Lung (tissue), 11 donors: ENCODE measurements at regions not wholly inside any gene's neighbourhood (a gene's known extent, or its start where the extent isn't known, plus 50 kb on each side); places are given as distances from the start of the nearest gene placed in this dataset.

Experiments used
- ATAC-seq: fragments of 200-7000 bp; cut with Tn5 transposase; one replicate; pipeline ENCODE4 v1.9.1; 2020; ENCODE audit warnings: moderate number of reproducible peaks; ENCODE audit not compliant: insufficient read depth, low FRiP score
- DNase-seq, 3 donors: peaks; one replicate each; pipeline ENCODE4 v3.0.0-alpha.2; 2013 to 2017
- H3K27ac ChIP-seq, 2 donors: one replicate each; pipeline ENCODE4 v1.5.1; 2013; ENCODE audit warnings: mild to moderate bottlenecking in 2 of 2, moderate library complexity in 2 of 2, control low read depth in 1 of 2, inconsistent platforms in 1 of 2, low read depth in 1 of 2, low read length in 1 of 2
- H3K27me3 ChIP-seq, 3 donors: one replicate each; pipeline ENCODE4 v1.5.1; 2013; ENCODE audit warnings: low read length in 2 of 3; ENCODE audit not compliant: control insufficient read depth in 3 of 3, insufficient read depth in 3 of 3
- H3K36me3 ChIP-seq, 4 donors: one replicate each; pipeline ENCODE4 v1.5.1; 2013; ENCODE audit warnings: low read length in 4 of 4, mild to moderate bottlenecking in 1 of 4, moderate library complexity in 1 of 4; ENCODE audit not compliant: control insufficient read depth in 4 of 4, insufficient read depth in 4 of 4
- H3K4me1 ChIP-seq, 5 donors: one replicate each; pipeline ENCODE4 v1.5.1; 2013; ENCODE audit warnings: low read length in 5 of 5, mild to moderate bottlenecking in 2 of 5, moderate library complexity in 1 of 5; ENCODE audit not compliant: control insufficient read depth in 5 of 5, insufficient read depth in 5 of 5
- H3K4me3 ChIP-seq: one replicate; pipeline ENCODE4 v1.5.1; 2013; ENCODE audit warnings: mild to moderate bottlenecking, control low read depth, moderate library complexity
- H3K9ac ChIP-seq, 2 donors: one replicate each; pipeline ENCODE4 v1.5.1; 2013; ENCODE audit warnings: low read length in 2 of 2, control low read depth in 1 of 2; ENCODE audit not compliant: insufficient read depth in 1 of 2
- H3K9me3 ChIP-seq, 4 donors: one replicate each; pipeline ENCODE4 v1.5.1; 2013; ENCODE audit warnings: low read length in 3 of 4, mild to moderate bottlenecking in 1 of 4, moderate library complexity in 1 of 4; ENCODE audit not compliant: control insufficient read depth in 4 of 4, insufficient read depth in 3 of 4
- CTCF ChIP-seq: IDR thresholded peaks from 2 replicates; pipeline ENCODE4 v1.5.1; 2012; ENCODE audit warnings: mild to moderate bottlenecking; ENCODE audit errors: control extremely low read depth, extremely low read depth
- WGBS, 2 donors: extraction: QIAGEN DNeasy Blood & Tissue Kit; methylation state at CpG; one replicate each; pipeline ENCODE4 v1.1.7; 2013; 5-methylcytosine and 5-hydroxymethylcytosine counted together
- donor health status: control.
- donor health status: control.
- donor health status: Bipolar disorder and iron deficiency.
- donor health status: healthy.
- donor health status: DM: yes; HTN: yes; CAD: no.

GRCh38 chr2:146489386-146489785 lies 1355.4 kb upstream of the ACVR2A start:
- Histone ChIP-seq H3K4me3 (no peak overlapping the region), H3K27ac (no peak overlapping the region), H3K4me1 (no peaks in the 10 kb centered on the region), H3K9ac (no peak overlapping the region), H3K27me3 (no peaks in the 10 kb centered on the region), H3K36me3 (no peaks in the 10 kb centered on the region), H3K9me3 (peaks cover 0 to 4% (median 1%) of the 10 kb centered on the region in 4 donors)
- DNase-seq = no peak
- ATAC-seq = no peak
- 84 to 89% methylated on average over 1 of the region's 1 CpG for WGBS, 2 donors
- no peak for TF ChIP-seq CTCF

GRCh38 chr2:146481629-146482028 lies 1363.2 kb upstream of the ACVR2A start:
- Histone ChIP-seq H3K4me3 (no peak overlapping the region), H3K4me1 (no peaks in the 10 kb centered on the region), H3K9me3 (no peaks in the 10 kb centered on the region), H3K9ac (no peak overlapping the region), H3K27me3 (no peaks in the 10 kb centered on the region), H3K27ac (no peak overlapping the region), H3K36me3 (no peaks in the 10 kb centered on the region)
- ATAC-seq (no peak), DNase-seq (no peak)
- 84 to 86% methylated on average over 1 of the region's 1 CpG for WGBS, 2 donors
- TF ChIP-seq CTCF = no peak

- no peak for DNase-seq
- no peak for TF ChIP-seq CTCF
- Histone ChIP-seq H3K9me3 (no peaks in the 10 kb centered on the region), H3K27ac (no peak overlapping the region), H3K27me3 (no peaks in the 10 kb centered on the region), H3K9ac (no peak overlapping the region), H3K4me1 (no peaks in the 10 kb centered on the region), H3K4me3 (no peak overlapping the region), H3K36me3 (no peaks in the 10 kb centered on the region)
- no peak for ATAC-seq
- WGBS, 2 donors = 65 to 70% methylated on average over 5 of the region's 5 CpGs
Measured at GRCh38 chr2:146477383-146477782, 1367.4 kb upstream of the ACVR2A start.

- Histone ChIP-seq H3K36me3 (no peaks in the 10 kb centered on the region), H3K9ac (no peak overlapping the region), H3K9me3 (peaks cover 0 to 2% (median 0%) of the 10 kb centered on the region in 4 donors), H3K27ac (no peak overlapping the region), H3K27me3 (no peaks in the 10 kb centered on the region), H3K4me1 (no peaks in the 10 kb centered on the region), H3K4me3 (no peak overlapping the region)
- 84 to 88% methylated on average over 3 of the region's 3 CpGs for WGBS, 2 donors
- ATAC-seq = no peak
- TF ChIP-seq CTCF = no peak
- DNase-seq = no peak
Measured at GRCh38 chr2:146468578-146468977, 1376.3 kb upstream of the ACVR2A start.
